Spleen (tissue), 11 donors: ENCODE measurements at regions not wholly inside any gene's neighbourhood (a gene's known extent, or its start where the extent isn't known, plus 50 kb on each side); places are given as distances from the start of the nearest gene placed in this dataset.
A peak's percentile ranks its signal among the peaks of the same experiment; 100 is the strongest.

ENCODE experiments used
- DNase-seq: peaks from one replicate; pipeline ENCODE4 v3.0.0-alpha.2; 2020
- H3K27ac ChIP-seq, 8 donors: fragments of 200-600 bp; sonication (generic) in 7 of 8; 1 replicate in 4 of 8; 2 replicates in 4 of 8; pipeline versions ENCODE4 v1.5.0 to v1.8.0; 2016 to 2021; ENCODE audit warnings: inconsistent platforms in 4 of 8, mild to moderate bottlenecking in 4 of 8, moderate library complexity in 1 of 8
- H3K27me3 ChIP-seq, 7 donors: fragments of 200-600 bp; sonication (generic) in 6 of 7; replicated peaks in 1 of 7; 1 replicate in 4 of 7; 2 replicates in 3 of 7; pipeline versions ENCODE4 v1.5.0 to v1.8.0; 2016 to 2021; ENCODE audit warnings: inconsistent platforms in 3 of 7, mild to moderate bottlenecking in 1 of 7
- H3K36me3 ChIP-seq, 6 donors: fragments of 200-600 bp; sonication (generic) in 5 of 6; 1 replicate in 4 of 6; 2 replicates in 2 of 6; pipeline versions ENCODE4 v1.5.0 to v1.8.0; 2016 to 2021; ENCODE audit warnings: inconsistent platforms in 2 of 6
- H3K4me1 ChIP-seq, 6 donors: fragments of 200-600 bp; sonication (generic) in 5 of 6; 1 replicate in 3 of 6; 2 replicates in 3 of 6; pipeline versions ENCODE4 v1.5.0 to v1.8.0; 2016 to 2021; ENCODE audit warnings: inconsistent platforms in 3 of 6
- H3K4me3 ChIP-seq, 8 donors: fragments of 200-600 bp; sonication (generic) in 7 of 8; 1 replicate in 4 of 8; 2 replicates in 4 of 8; pipeline versions ENCODE4 v1.5.0 to v1.8.0; 2016 to 2021; ENCODE audit warnings: inconsistent platforms in 4 of 8, mild to moderate bottlenecking in 4 of 8, moderate library complexity in 2 of 8
- H3K9me3 ChIP-seq, 8 donors: fragments of 200-600 bp; sonication (generic) in 7 of 8; 1 replicate in 4 of 8; 2 replicates in 4 of 8; pipeline versions ENCODE4 v1.5.0 to v1.8.0; 2016 to 2021; ENCODE audit warnings: inconsistent platforms in 4 of 8
- POLR2A ChIP-seq, 3 donors: fragments of 450-650 bp; IDR thresholded peaks; one replicate each; pipeline ENCODE4 v1.5.1; 2017; ENCODE audit warnings: antibody characterized with exemption in 3 of 3, mild to moderate bottlenecking in 1 of 3
- POLR2AphosphoS5 ChIP-seq, 3 donors: sonication (generic); formaldehyde crosslinking; IDR thresholded peaks; one replicate each; pipeline ENCODE4 v1.5.1; 2017; ENCODE audit warnings: antibody characterized with exemption in 3 of 3
- WGBS, 5 donors: extraction: QIAGEN DNeasy Blood & Tissue Kit in 3 of 5; methylation state at CpG; one replicate each; pipeline versions ENCODE4 v1.1.5 to v1.1.7; 2013 to 2018; 5-methylcytosine and 5-hydroxymethylcytosine counted together
- intact Hi-C: fragments of 100-400 bp; cut with DNase I; formaldehyde crosslinking; loops from one replicate; pipeline ENCODE4 v1.15.0; 2023; ENCODE audit warnings: low total_unique reads
- TF ChIP-seq, protein P1 (sequence below), 11 experiments: fragments of 200-600 bp in 7 of 11; fragments of 450-650 bp in 4 of 11; sonication (generic) in 4 of 11; IDR thresholded peaks in 8 of 11; conservative IDR thresholded peaks in 3 of 11; 1 replicate in 7 of 11; 2 replicates in 4 of 11; pipeline versions ENCODE4 v1.4.0 to v1.8.0; 2016 to 2021; ENCODE audit warnings: antibody characterized with exemption in 11 of 11, inconsistent platforms in 4 of 11, mild to moderate bottlenecking in 1 of 11
- donor health status: healthy with polysubstance abuse.
- donor health status: DM: no; HTN: no; CAD: no; lungs with moderate emphysema.
- donor health status: DM: no; HTN: no; CAD: no.
- donor health status: Bipolar disorder and iron deficiency.
- donor health status: healthy.
- donor health status: DM: no; HTN: no; CAD: no.
- donor health status: DM: yes; HTN: yes; CAD: no.

DNA sequence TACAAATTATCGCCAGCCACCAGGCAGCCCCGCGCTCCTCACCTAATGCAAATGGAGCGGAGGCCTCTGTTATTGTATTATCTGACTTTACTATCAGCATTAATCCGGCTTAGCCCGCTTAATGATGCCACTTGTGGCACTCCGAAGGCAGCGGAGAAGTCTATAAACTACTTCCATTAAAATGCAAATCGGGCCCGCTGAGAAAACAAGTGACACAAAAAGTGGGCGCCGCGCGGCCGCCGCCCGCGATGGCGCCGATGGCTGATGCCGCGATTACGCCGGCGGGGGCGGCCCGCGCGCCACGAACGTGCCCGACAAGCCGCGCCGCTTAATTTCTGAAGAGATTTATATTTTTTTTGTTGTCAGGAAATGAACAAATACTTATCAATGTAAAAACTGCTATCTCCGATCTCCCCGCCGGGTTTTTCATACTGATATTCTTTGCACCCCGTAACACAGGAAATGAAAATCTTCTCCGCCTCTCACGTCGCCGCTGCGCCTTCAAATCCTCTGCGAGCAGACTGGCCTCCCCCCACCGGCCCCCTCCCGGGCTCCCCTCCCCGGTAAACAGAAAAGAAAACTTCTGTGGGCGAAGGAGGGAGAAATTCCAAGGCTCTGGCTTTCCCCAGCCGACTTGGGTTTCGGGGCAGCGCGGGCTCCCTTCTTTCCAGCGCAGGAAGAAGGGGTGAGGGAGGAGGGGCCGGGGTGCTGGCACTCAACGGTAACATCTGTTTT lies 221.8 kb downstream of the INSIG2 start:
- TF ChIP-seq POLR2AphosphoS5 (IDR thresholded peaks at IDR 0.05) (peak in 2 of 3 donors; percentile 10 to 33), POLR2A (IDR thresholded peaks at IDR 0.05) (no peak)
- H3K4me1 ChIP-seq: peaks cover 0 to 18% (median 17%) of the 10 kb centered on the region in 6 donors
- H3K36me3 ChIP-seq: no peaks in the 10 kb centered on the region
- H3K9me3 ChIP-seq: no peaks in the 10 kb centered on the region
- peak overlapping the region; percentile 32 to 76 (median 48) for H3K4me3 ChIP-seq
- DNase-seq: no peak
- intact Hi-C loops: no loop called here
- peaks cover 0 to 66% (median 15%) of the 10 kb centered on the region in 7 donors for H3K27me3 ChIP-seq
- H3K27ac ChIP-seq: peak overlapping the region in 7 of 8 donors; percentile 27 to 71 (median 63)
- WGBS, 5 donors: 1 to 3% (median 2%) methylated on average over 56 of the region's 56 CpGs

DNA sequence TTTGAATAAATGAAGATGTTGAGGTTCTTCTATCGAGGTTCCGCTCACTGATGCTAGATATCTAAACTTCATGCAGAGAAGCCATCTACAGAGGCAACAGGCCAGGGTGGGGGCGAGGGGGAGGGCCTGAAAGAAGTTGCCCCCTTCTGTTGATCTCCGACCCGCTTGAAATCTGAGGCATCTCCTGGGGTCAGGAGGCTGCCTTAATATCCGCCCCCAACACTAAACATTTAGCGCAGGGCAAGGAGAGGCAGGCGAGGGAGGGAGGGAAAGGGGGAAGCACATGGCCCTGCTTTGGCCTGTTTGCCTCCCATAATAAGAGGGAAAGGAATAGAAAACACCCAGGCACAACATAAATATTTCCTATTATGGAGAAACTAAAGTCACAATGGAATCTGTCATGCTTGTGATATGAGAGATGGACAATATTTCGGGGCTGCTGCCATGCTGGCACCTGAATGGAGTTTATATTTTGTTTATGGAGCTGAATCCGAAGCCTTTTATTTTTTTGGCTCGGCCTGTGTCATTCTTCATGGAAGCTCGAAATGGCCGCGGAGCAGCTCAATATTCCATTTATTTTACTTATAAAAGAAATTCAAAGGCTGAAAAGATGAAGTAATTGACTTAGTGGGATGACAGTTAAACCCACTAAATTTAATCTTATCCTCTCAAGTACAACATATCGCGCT lies 221.1 kb downstream of the INSIG2 start:
- Histone ChIP-seq H3K9me3 (no peaks in the 10 kb centered on the region), H3K36me3 (no peaks in the 10 kb centered on the region), H3K4me1 (peaks cover 0 to 18% (median 17%) of the 10 kb centered on the region in 6 donors), H3K4me3 (peak overlapping the region; percentile 32 to 76 (median 48)), H3K27me3 (peaks cover 0 to 66% (median 15%) of the 10 kb centered on the region in 7 donors), H3K27ac (peak overlapping the region in 6 of 8 donors; percentile 27 to 71 (median 64))
- no peak for DNase-seq
- intact Hi-C loops: no loop called here
- 62 to 71% (median 69%) methylated on average over 16 of the region's 16 CpGs for WGBS, 5 donors
- TF ChIP-seq POLR2A (IDR thresholded peaks at IDR 0.05): no peak

DNA sequence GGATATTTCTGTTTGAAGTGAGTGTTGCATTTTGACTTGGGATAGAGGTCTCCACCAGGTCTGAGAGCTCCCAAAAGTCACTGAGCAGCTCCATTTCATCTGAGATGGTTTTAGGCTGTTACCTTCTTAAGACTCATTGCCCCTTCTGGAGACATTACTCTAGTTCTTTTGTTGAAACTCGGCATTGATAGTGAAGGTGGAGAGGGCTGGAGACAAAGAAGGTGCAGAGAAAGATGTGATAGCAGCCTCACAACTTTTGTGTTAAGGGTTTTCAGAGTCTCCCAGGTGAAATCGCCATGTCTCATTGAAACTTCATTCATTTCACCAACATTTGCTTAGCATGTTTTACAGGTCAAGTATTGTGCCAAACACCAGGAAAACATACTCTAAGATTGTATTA lies 219.6 kb downstream of the INSIG2 start:
- peaks cover 0 to 61% (median 15%) of the 10 kb centered on the region in 7 donors for H3K27me3 ChIP-seq
- peaks cover 0 to 18% (median 17%) of the 10 kb centered on the region in 6 donors for H3K4me1 ChIP-seq
- H3K9me3 ChIP-seq: no peaks in the 10 kb centered on the region
- no peaks in the 10 kb centered on the region for H3K36me3 ChIP-seq
- H3K4me3 ChIP-seq: no peak overlapping the region
- 48 to 89% (median 65%) methylated on average over 2 of the region's 2 CpGs for WGBS, 5 donors
- H3K27ac ChIP-seq: no peak overlapping the region
- no peak for DNase-seq
- no peak for TF ChIP-seq POLR2AphosphoS5 (IDR thresholded peaks at IDR 0.05)
- TF ChIP-seq POLR2A (IDR thresholded peaks at IDR 0.05): no peak
- TF ChIP-seq, protein P1, sequence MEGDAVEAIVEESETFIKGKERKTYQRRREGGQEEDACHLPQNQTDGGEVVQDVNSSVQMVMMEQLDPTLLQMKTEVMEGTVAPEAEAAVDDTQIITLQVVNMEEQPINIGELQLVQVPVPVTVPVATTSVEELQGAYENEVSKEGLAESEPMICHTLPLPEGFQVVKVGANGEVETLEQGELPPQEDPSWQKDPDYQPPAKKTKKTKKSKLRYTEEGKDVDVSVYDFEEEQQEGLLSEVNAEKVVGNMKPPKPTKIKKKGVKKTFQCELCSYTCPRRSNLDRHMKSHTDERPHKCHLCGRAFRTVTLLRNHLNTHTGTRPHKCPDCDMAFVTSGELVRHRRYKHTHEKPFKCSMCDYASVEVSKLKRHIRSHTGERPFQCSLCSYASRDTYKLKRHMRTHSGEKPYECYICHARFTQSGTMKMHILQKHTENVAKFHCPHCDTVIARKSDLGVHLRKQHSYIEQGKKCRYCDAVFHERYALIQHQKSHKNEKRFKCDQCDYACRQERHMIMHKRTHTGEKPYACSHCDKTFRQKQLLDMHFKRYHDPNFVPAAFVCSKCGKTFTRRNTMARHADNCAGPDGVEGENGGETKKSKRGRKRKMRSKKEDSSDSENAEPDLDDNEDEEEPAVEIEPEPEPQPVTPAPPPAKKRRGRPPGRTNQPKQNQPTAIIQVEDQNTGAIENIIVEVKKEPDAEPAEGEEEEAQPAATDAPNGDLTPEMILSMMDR (IDR thresholded peaks at IDR 0.05 in 8 of 11, conservative IDR thresholded peaks at IDR 0.05 in 3 of 11): no peak
- intact Hi-C loops: no loop called here

DNA sequence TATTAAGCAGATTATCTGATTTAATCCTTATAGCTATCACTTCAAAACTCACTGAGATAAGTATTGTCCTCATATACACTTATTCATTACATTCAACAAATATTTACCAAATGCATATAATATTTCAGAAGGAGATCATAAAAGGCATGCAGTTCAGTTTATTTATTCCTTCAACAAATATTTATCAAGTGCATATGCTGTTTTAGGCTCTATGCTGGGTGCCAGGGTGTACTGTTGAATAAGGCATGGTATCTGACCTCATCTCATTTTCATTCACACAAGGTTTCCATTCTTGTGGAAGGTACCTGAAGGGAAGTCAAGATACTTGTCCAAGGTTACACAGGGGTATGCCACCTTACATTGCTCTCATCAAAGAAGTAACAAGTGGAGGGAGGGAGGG lies 213.0 kb downstream of the INSIG2 start:
- Histone ChIP-seq H3K9me3 (no peaks in the 10 kb centered on the region), H3K27me3 (peaks cover 0 to 30% (median 0%) of the 10 kb centered on the region in 7 donors), H3K27ac (no peak overlapping the region), H3K4me3 (no peak overlapping the region), H3K4me1 (no peaks in the 10 kb centered on the region), H3K36me3 (no peaks in the 10 kb centered on the region)
- TF ChIP-seq POLR2AphosphoS5 (IDR thresholded peaks at IDR 0.05) (no peak), POLR2A (IDR thresholded peaks at IDR 0.05) (no peak)
- TF ChIP-seq, protein P1 (IDR thresholded peaks at IDR 0.05 in 8 of 11, conservative IDR thresholded peaks at IDR 0.05 in 3 of 11): no peak
- intact Hi-C loops: no loop called here
- DNase-seq: no peak

DNA sequence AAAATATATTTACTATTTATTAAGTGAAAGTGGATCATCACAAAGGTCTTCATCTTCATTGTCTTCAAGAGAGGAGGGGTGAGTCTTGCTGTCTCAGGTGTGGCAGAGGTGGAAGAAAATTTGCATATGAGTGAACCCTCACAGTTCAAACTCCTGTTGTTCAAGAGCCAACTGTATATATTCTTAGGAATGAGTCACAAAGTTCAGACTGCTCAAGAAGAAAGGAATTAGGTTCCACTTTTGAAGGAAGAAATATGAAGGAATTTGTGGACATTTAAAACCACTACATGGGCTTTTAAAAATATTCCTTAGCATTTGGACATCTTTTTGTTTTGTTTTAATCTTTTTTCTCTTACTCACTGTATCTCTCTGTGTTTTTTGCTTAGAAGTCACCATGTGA lies 212.6 kb downstream of the INSIG2 start:
- Histone ChIP-seq H3K27me3 (peaks cover 0 to 31% (median 0%) of the 10 kb centered on the region in 7 donors), H3K4me1 (no peaks in the 10 kb centered on the region), H3K36me3 (no peaks in the 10 kb centered on the region), H3K27ac (no peak overlapping the region), H3K4me3 (no peak overlapping the region), H3K9me3 (no peaks in the 10 kb centered on the region)
- DNase-seq: no peak
- TF ChIP-seq, protein P1 (IDR thresholded peaks at IDR 0.05 in 8 of 11, conservative IDR thresholded peaks at IDR 0.05 in 3 of 11): no peak
- TF ChIP-seq POLR2A (IDR thresholded peaks at IDR 0.05): no peak
- TF ChIP-seq POLR2AphosphoS5 (IDR thresholded peaks at IDR 0.05): no peak
- intact Hi-C loops: no loop called here
